ENCODE measurements at regions not wholly inside any gene's neighbourhood (a gene's known extent, or its start where the extent isn't known, plus 50 kb on each side); places are given as distances from the start of the nearest gene placed in this dataset.

- DNase-seq: peak; percentile 67
These were observed 99.4 kb upstream of the FRMD6 start for GRCh38 chr14:51552275-51552674.

- DNase-seq: peak; percentile 36
These were observed 98.8 kb upstream of the FRMD6 start for GRCh38 chr14:51552768-51553404.

GRCh38 chr14:51554339-51554920 is 97.3 kb upstream of the FRMD6 start:
- no peak for DNase-seq

GRCh38 chr14:51554953-51555352 is 96.8 kb upstream of the FRMD6 start:
- peak; percentile 47 for DNase-seq

- no peak for DNase-seq
These were observed 90.6 kb upstream of the FRMD6 start for GRCh38 chr14:51561141-51561540.

GRCh38 chr14:51562816-51563215 is 88.9 kb upstream of the FRMD6 start:
- DNase-seq: no peak

GRCh38 chr14:51563560-51563959 is 88.2 kb upstream of the FRMD6 start:
- no peak for DNase-seq

GRCh38 chr14:51564460-51564859 is 87.2 kb upstream of the FRMD6 start:
- no peak for DNase-seq

- DNase-seq: no peak
These were observed 86.6 kb upstream of the FRMD6 start for GRCh38 chr14:51564986-51565604.

- no peak for DNase-seq
These were observed 84.7 kb upstream of the FRMD6 start for GRCh38 chr14:51566831-51567582.

GRCh38 chr14:51568366-51568765 is 83.3 kb upstream of the FRMD6 start:
- no peak for DNase-seq

GRCh38 chr14:51573607-51574006 is 78.1 kb upstream of the FRMD6 start:
- no peak for DNase-seq

- DNase-seq: no peak
These were observed 77.7 kb upstream of the FRMD6 start for GRCh38 chr14:51574009-51574408.

- no peak for DNase-seq
These were observed 76.2 kb upstream of the FRMD6 start for GRCh38 chr14:51575349-51576116.

- no peak for DNase-seq
These were observed 75.6 kb upstream of the FRMD6 start for GRCh38 chr14:51576117-51576430.

- no peak for DNase-seq
These were observed 74.8 kb upstream of the FRMD6 start for GRCh38 chr14:51576879-51577278.

- no peak for DNase-seq
These were observed 72.9 kb upstream of the FRMD6 start for GRCh38 chr14:51578853-51579252.

- DNase-seq: no peak
These were observed 70.5 kb upstream of the FRMD6 start for GRCh38 chr14:51581017-51581881.

- no peak for DNase-seq
These were observed 69.3 kb upstream of the FRMD6 start for GRCh38 chr14:51582437-51582836.

- no peak for DNase-seq
These were observed 66.7 kb upstream of the FRMD6 start for GRCh38 chr14:51585055-51585454.

GRCh38 chr14:51592836-51593235 is 58.9 kb upstream of the FRMD6 start:
- no peak for DNase-seq

GRCh38 chr14:51593397-51593796 is 58.3 kb upstream of the FRMD6 start:
- DNase-seq: no peak
